Panc1 (cell line): ENCODE measurements at regions not wholly inside any gene's neighbourhood (a gene's known extent, or its start where the extent isn't known, plus 50 kb on each side); places are given as distances from the start of the nearest gene placed in this dataset.

ENCODE experiments used
- ATAC-seq: fragments of 200-7000 bp; cut with Tn5 transposase; 2 replicates; pipeline ENCODE4 v1.9.1; 2020; ENCODE audit warnings: mild to moderate bottlenecking, moderate library complexity
- BruUV-seq: library from RNA; stranded (reverse); fragments of 400-500 nt; replicated peaks from 2 replicates; lab custom pipeline; 2021; lab: Mats Ljungman, UMichigan
- CTCF ChIA-PET: fragments of 300-600 bp; sonication (Branson Sonifier 250); formaldehyde crosslinking; loops from one replicate; lab custom pipeline; 2022; ENCODE audit warnings: antibody characterized with exemption; lab: Charles Lee
- POLR2A ChIA-PET: fragments of 300-600 bp; sonication (Branson Sonifier 250); formaldehyde crosslinking; loops from one replicate; lab custom pipeline; 2022; ENCODE audit warnings: antibody characterized with exemption; lab: Charles Lee
- DNase-seq: peaks from one replicate; pipeline ENCODE4 v3.0.0-alpha.2; 2010; ENCODE audit warnings: low read depth, low spot score
- H3K27ac ChIP-seq: 2 replicates; pipeline ENCODE4 v1.5.1; 2011; ENCODE audit warnings: mild to moderate bottlenecking, low read length, inconsistent platforms
- H3K27me3 ChIP-seq: fragments of 200-500 bp; sonication (Bioruptor generic); 2 replicates; pipeline ENCODE4 v1.6.0; 2014; ENCODE audit warnings: low read length, inconsistent platforms; ENCODE audit not compliant: control insufficient read depth, insufficient read depth
- H3K36me3 ChIP-seq: fragments of 200-500 bp; sonication (Bioruptor generic); 2 replicates; pipeline ENCODE4 v1.5.1; 2014; ENCODE audit warnings: inconsistent platforms, mild to moderate bottlenecking, low read length, moderate library complexity; ENCODE audit not compliant: control insufficient read depth, insufficient read depth
- H3K4me1 ChIP-seq: 2 replicates; pipeline ENCODE4 v1.5.1; 2011; ENCODE audit warnings: inconsistent platforms, mild to moderate bottlenecking, low read length, moderate library complexity; ENCODE audit not compliant: control insufficient read depth, insufficient read depth
- H3K4me3 ChIP-seq, 2 experiments: 2 replicates each; pipeline ENCODE4 v1.5.1; 2011 to 2012; ENCODE audit warnings: low read depth in 2 of 2, low read length in 2 of 2, mild to moderate bottlenecking in 2 of 2, inconsistent platforms in 1 of 2, moderate library complexity in 1 of 2
- H3K9me3 ChIP-seq: fragments of 200-500 bp; sonication (Bioruptor generic); 2 replicates; pipeline ENCODE4 v1.5.1; 2014; ENCODE audit warnings: low read depth, mild to moderate bottlenecking, inconsistent platforms, low read length, moderate library complexity; ENCODE audit not compliant: control insufficient read depth, insufficient read depth
- POLR2AphosphoS5 ChIP-seq: IDR thresholded peaks from 2 replicates; pipeline ENCODE4 v1.6.1; 2012; ENCODE audit warnings: mild to moderate bottlenecking, low read depth, low read length, moderate library complexity
- REST ChIP-seq, 2 experiments: IDR thresholded peaks; 2 replicates each; pipeline ENCODE4 v1.6.1; 2011 to 2012; ENCODE audit warnings: low read depth in 2 of 2, control low read depth in 1 of 2, low read length in 1 of 2, mild to moderate bottlenecking in 1 of 2, moderate library complexity in 1 of 2; ENCODE audit not compliant: insufficient read depth in 1 of 2
- SIN3A ChIP-seq: IDR thresholded peaks from 2 replicates; pipeline ENCODE4 v1.6.1; 2012; ENCODE audit warnings: low read depth, mild to moderate bottlenecking, low read length, moderate library complexity, borderline replicate concordance; ENCODE audit not compliant: insufficient read depth
- TCF7L2 ChIP-seq: IDR thresholded peaks from 2 replicates; pipeline ENCODE4 v1.6.1; 2011; ENCODE audit warnings: mild to moderate bottlenecking, low read depth, low read length, inconsistent platforms
- in situ Hi-C: cut with HindIII; loops from 2 replicates; pipeline ENCODE4 v1.10.0; 2016; ENCODE audit warnings: low sequenced_read_pairs, low pct_unique_long_range_greater_than_20kb
- intact Hi-C: fragments of 100-400 bp; cut with micrococcal nuclease; formaldehyde crosslinking; loops from one replicate; pipeline ENCODE4 v1.10.0; 2022; ENCODE audit not compliant: unreplicated experiment
- TF ChIP-seq, protein P1 (sequence below): fragments of 450-650 bp; IDR thresholded peaks from 2 replicates; pipeline ENCODE4 v1.5.1; 2017; ENCODE audit warnings: mild to moderate bottlenecking

GRCh38 chr13:50574731-50575130 lies 268.8 kb downstream of the DLEU7 start:
- no peaks in the 10 kb centered on the region for H3K4me1 ChIP-seq
- TF ChIP-seq TCF7L2 (no peak), REST (IDR thresholded peaks at IDR 0.05; ENCODE audit: insufficient read depth in 1 of 2, low read depth in 2 of 2, low read length in 1 of 2) (no peak), SIN3A (no peak), POLR2AphosphoS5 (no peak)
- TF ChIP-seq, protein P1, sequence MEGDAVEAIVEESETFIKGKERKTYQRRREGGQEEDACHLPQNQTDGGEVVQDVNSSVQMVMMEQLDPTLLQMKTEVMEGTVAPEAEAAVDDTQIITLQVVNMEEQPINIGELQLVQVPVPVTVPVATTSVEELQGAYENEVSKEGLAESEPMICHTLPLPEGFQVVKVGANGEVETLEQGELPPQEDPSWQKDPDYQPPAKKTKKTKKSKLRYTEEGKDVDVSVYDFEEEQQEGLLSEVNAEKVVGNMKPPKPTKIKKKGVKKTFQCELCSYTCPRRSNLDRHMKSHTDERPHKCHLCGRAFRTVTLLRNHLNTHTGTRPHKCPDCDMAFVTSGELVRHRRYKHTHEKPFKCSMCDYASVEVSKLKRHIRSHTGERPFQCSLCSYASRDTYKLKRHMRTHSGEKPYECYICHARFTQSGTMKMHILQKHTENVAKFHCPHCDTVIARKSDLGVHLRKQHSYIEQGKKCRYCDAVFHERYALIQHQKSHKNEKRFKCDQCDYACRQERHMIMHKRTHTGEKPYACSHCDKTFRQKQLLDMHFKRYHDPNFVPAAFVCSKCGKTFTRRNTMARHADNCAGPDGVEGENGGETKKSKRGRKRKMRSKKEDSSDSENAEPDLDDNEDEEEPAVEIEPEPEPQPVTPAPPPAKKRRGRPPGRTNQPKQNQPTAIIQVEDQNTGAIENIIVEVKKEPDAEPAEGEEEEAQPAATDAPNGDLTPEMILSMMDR, result no peak
- intact Hi-C loops (no loop called here), in situ Hi-C loops (no loop called here)
- H3K4me3 ChIP-seq, result no peak overlapping the region
- no peaks in the 10 kb centered on the region for H3K27me3 ChIP-seq
- DNase-seq (no peak), ATAC-seq (no peak)
- POLR2A ChIA-PET, result no interaction called here
- CTCF ChIA-PET, result no interaction called here
- H3K36me3 ChIP-seq, result no peaks in the 10 kb centered on the region
- H3K27ac ChIP-seq, result no peak overlapping the region
- no peaks in the 10 kb centered on the region for H3K9me3 ChIP-seq
- BruUV-seq, result no TSS peak

- intact Hi-C loops (no loop called here), in situ Hi-C loops (no loop called here)
- no peaks in the 10 kb centered on the region for H3K27me3 ChIP-seq
- ChIA-PET CTCF (no interaction called here), POLR2A (no interaction called here)
- no peaks in the 10 kb centered on the region for H3K36me3 ChIP-seq
- H3K9me3 ChIP-seq, result no peaks in the 10 kb centered on the region
- BruUV-seq, result no TSS peak
- no peak for DNase-seq
- H3K27ac ChIP-seq, result no peak overlapping the region
- TF ChIP-seq POLR2AphosphoS5 (no peak), TCF7L2 (no peak), REST (IDR thresholded peaks at IDR 0.05; ENCODE audit: insufficient read depth in 1 of 2, low read depth in 2 of 2, low read length in 1 of 2) (no peak), SIN3A (no peak)
- TF ChIP-seq, protein P1, result no peak
- ATAC-seq, result no peak
- H3K4me3 ChIP-seq, result no peak overlapping the region
- no peaks in the 10 kb centered on the region for H3K4me1 ChIP-seq
Observed at GRCh38 chr13:50575138-50575537, 268.4 kb downstream of the DLEU7 start.
